T-helper 2 cell treated with Interferon-gamma antibody and Interleukin-4, amounts not matched to agents 100 ng/mL and 5 ng/mL, for 36 hours (primary cell): ENCODE measurements at regions not wholly inside any gene's neighbourhood (a gene's known extent, or its start where the extent isn't known, plus 50 kb on each side); places are given as distances from the start of the nearest gene placed in this dataset.
"Not testable (repeated sequence)": the region's sequence is repeated elsewhere in the genome, so short reads cannot be mapped to it uniquely, and the experiment has no call there.

Experiments
- intact Hi-C: fragments of 100-400 bp; cut with micrococcal nuclease; formaldehyde crosslinking; loops from one replicate; pipeline ENCODE4 v1.15.1; 2023

GRCh38 chr9:87198716-87199115 is 251.4 kb upstream of the GAS1 start:
- intact Hi-C loops: no loop called here

GRCh38 chr9:87199278-87199677 is 252.0 kb upstream of the GAS1 start:
- intact Hi-C loops: no loop called here

- intact Hi-C loops: no loop called here
Observed at GRCh38 chr9:87199782-87200181, 252.5 kb upstream of the GAS1 start.

- intact Hi-C loops: no loop called here
Observed at GRCh38 chr9:87201351-87201751, 254.0 kb upstream of the GAS1 start.

- intact Hi-C loops: no loop called here
Observed at GRCh38 chr9:87206064-87206661, 258.9 kb upstream of the GAS1 start.

- intact Hi-C loops: not testable (repeated sequence)
Observed at GRCh38 chr9:87210658-87211057, 263.4 kb upstream of the GAS1 start.

- intact Hi-C loops: no loop called here
Observed at GRCh38 chr9:87211669-87212068, 264.4 kb upstream of the GAS1 start.

GRCh38 chr9:87212605-87213021 is 265.3 kb upstream of the GAS1 start:
- intact Hi-C loops: no loop called here

GRCh38 chr9:87213948-87214347 is 266.6 kb upstream of the GAS1 start:
- intact Hi-C loops: no loop called here

- intact Hi-C loops: no loop called here
Observed at GRCh38 chr9:87214991-87215390, 267.7 kb upstream of the GAS1 start.

GRCh38 chr9:87216036-87216435 is 268.7 kb upstream of the GAS1 start:
- intact Hi-C loops: no loop called here

GRCh38 chr9:87216897-87217455 is 269.7 kb upstream of the GAS1 start:
- intact Hi-C loops: no loop called here

GRCh38 chr9:87223392-87224246 is 274.0 kb upstream of the DAPK1 start:
- intact Hi-C loops: no loop called here

- intact Hi-C loops: no loop called here
Observed at GRCh38 chr9:87226896-87227295, 270.8 kb upstream of the DAPK1 start.

GRCh38 chr9:87227456-87227855 is 270.2 kb upstream of the DAPK1 start:
- intact Hi-C loops: no loop called here

- intact Hi-C loops: no loop called here
Observed at GRCh38 chr9:87229108-87229507, 268.6 kb upstream of the DAPK1 start.

GRCh38 chr9:87233431-87233830 is 264.2 kb upstream of the DAPK1 start:
- intact Hi-C loops: no loop called here

- intact Hi-C loops: no loop called here
Observed at GRCh38 chr9:87233899-87234455, 263.7 kb upstream of the DAPK1 start.

GRCh38 chr9:87234854-87235253 is 262.8 kb upstream of the DAPK1 start:
- intact Hi-C loops: no loop called here

GRCh38 chr9:87236546-87236945 is 261.1 kb upstream of the DAPK1 start:
- intact Hi-C loops: no loop called here

GRCh38 chr9:87237336-87237735 is 260.3 kb upstream of the DAPK1 start:
- intact Hi-C loops: no loop called here

- intact Hi-C loops: no loop called here
Observed at GRCh38 chr9:87238545-87238944, 259.1 kb upstream of the DAPK1 start.
